ENCODE measurements at regions not wholly inside any gene's neighbourhood (a gene's known extent, or its start where the extent isn't known, plus 50 kb on each side); places are given as distances from the start of the nearest gene placed in this dataset.

GRCh38 chr18:77935342-77935741 lies 685.7 kb downstream of the GALR1 start:
- H3K4me3 ChIP-seq (ENCODE audit: low read depth in 1 of 5, low read length in 5 of 5) = no peak overlapping the region
- H3K36me3 ChIP-seq (ENCODE audit: control insufficient read depth in 5 of 5, insufficient read depth in 5 of 5, low read length in 5 of 5) = no peaks in the 10 kb centered on the region
- no peak overlapping the region for H3K9ac ChIP-seq (ENCODE audit: low read length in 5 of 5)
- H3K4me1 ChIP-seq (ENCODE audit: control insufficient read depth in 5 of 5, insufficient read depth in 5 of 5, low read length in 5 of 5) = no peaks in the 10 kb centered on the region
- H3K27ac ChIP-seq (ENCODE audit: low read depth, low read length) = no peak overlapping the region
- no peaks in the 10 kb centered on the region for H3K27me3 ChIP-seq (ENCODE audit: control insufficient read depth in 5 of 5, insufficient read depth in 4 of 5, low read length in 5 of 5)
- H3K9me3 ChIP-seq (ENCODE audit: control insufficient read depth in 5 of 5, low read length in 5 of 5) = peaks cover 0 to 6% (median 3%) of the 10 kb centered on the region in 5 donors

- H3K9ac ChIP-seq (ENCODE audit: low read length in 5 of 5) = no peak overlapping the region
- H3K4me1 ChIP-seq (ENCODE audit: control insufficient read depth in 5 of 5, insufficient read depth in 5 of 5, low read length in 5 of 5) = no peaks in the 10 kb centered on the region
- no peak overlapping the region for H3K27ac ChIP-seq (ENCODE audit: low read depth, low read length)
- no peaks in the 10 kb centered on the region for H3K36me3 ChIP-seq (ENCODE audit: control insufficient read depth in 5 of 5, insufficient read depth in 5 of 5, low read length in 5 of 5)
- no peak overlapping the region for H3K4me3 ChIP-seq (ENCODE audit: low read depth in 1 of 5, low read length in 5 of 5)
- H3K9me3 ChIP-seq (ENCODE audit: control insufficient read depth in 5 of 5, low read length in 5 of 5) = peaks cover 0 to 3% (median 0%) of the 10 kb centered on the region in 5 donors
- no peaks in the 10 kb centered on the region for H3K27me3 ChIP-seq (ENCODE audit: control insufficient read depth in 5 of 5, insufficient read depth in 4 of 5, low read length in 5 of 5)
Measured at GRCh38 chr18:77940566-77940965, 690.9 kb downstream of the GALR1 start.

GRCh38 chr18:77944533-77944932 lies 694.9 kb downstream of the GALR1 start:
- H3K9ac ChIP-seq (ENCODE audit: low read length in 5 of 5) = no peak overlapping the region
- no peaks in the 10 kb centered on the region for H3K9me3 ChIP-seq (ENCODE audit: control insufficient read depth in 5 of 5, low read length in 5 of 5)
- no peaks in the 10 kb centered on the region for H3K36me3 ChIP-seq (ENCODE audit: control insufficient read depth in 5 of 5, insufficient read depth in 5 of 5, low read length in 5 of 5)
- H3K27ac ChIP-seq (ENCODE audit: low read depth, low read length) = no peak overlapping the region
- no peak overlapping the region for H3K4me3 ChIP-seq (ENCODE audit: low read depth in 1 of 5, low read length in 5 of 5)
- no peaks in the 10 kb centered on the region for H3K27me3 ChIP-seq (ENCODE audit: control insufficient read depth in 5 of 5, insufficient read depth in 4 of 5, low read length in 5 of 5)
- H3K4me1 ChIP-seq (ENCODE audit: control insufficient read depth in 5 of 5, insufficient read depth in 5 of 5, low read length in 5 of 5) = peaks cover 0 to 4% (median 0%) of the 10 kb centered on the region in 5 donors

- peaks cover 0 to 8% (median 0%) of the 10 kb centered on the region in 5 donors for H3K27me3 ChIP-seq (ENCODE audit: control insufficient read depth in 5 of 5, insufficient read depth in 4 of 5, low read length in 5 of 5)
- H3K4me1 ChIP-seq (ENCODE audit: control insufficient read depth in 5 of 5, insufficient read depth in 5 of 5, low read length in 5 of 5) = peaks cover 0 to 4% (median 0%) of the 10 kb centered on the region in 5 donors
- H3K9me3 ChIP-seq (ENCODE audit: control insufficient read depth in 5 of 5, low read length in 5 of 5) = peaks cover 0 to 5% (median 0%) of the 10 kb centered on the region in 5 donors
Measured at GRCh38 chr18:77948567-77948966, 698.9 kb downstream of the GALR1 start.

GRCh38 chr18:77949355-77949973 lies 699.8 kb downstream of the GALR1 start:
- H3K27ac ChIP-seq (ENCODE audit: low read depth, low read length) = no peak overlapping the region
- no peak overlapping the region for H3K9ac ChIP-seq (ENCODE audit: low read length in 5 of 5)
- peaks cover 0 to 8% (median 0%) of the 10 kb centered on the region in 5 donors for H3K27me3 ChIP-seq (ENCODE audit: control insufficient read depth in 5 of 5, insufficient read depth in 4 of 5, low read length in 5 of 5)
- peaks cover 0 to 5% (median 0%) of the 10 kb centered on the region in 5 donors for H3K9me3 ChIP-seq (ENCODE audit: control insufficient read depth in 5 of 5, low read length in 5 of 5)
- peaks cover 0 to 4% (median 0%) of the 10 kb centered on the region in 5 donors for H3K4me1 ChIP-seq (ENCODE audit: control insufficient read depth in 5 of 5, insufficient read depth in 5 of 5, low read length in 5 of 5)
- no peak overlapping the region for H3K4me3 ChIP-seq (ENCODE audit: low read depth in 1 of 5, low read length in 5 of 5)
- no peaks in the 10 kb centered on the region for H3K36me3 ChIP-seq (ENCODE audit: control insufficient read depth in 5 of 5, insufficient read depth in 5 of 5, low read length in 5 of 5)

More at GRCh38 chr18:77948567-77948966, 698.9 kb downstream of the GALR1 start:
- no peak overlapping the region for H3K9ac ChIP-seq (ENCODE audit: low read length in 5 of 5)
- H3K27ac ChIP-seq (ENCODE audit: low read depth, low read length) = no peak overlapping the region
- no peak overlapping the region for H3K4me3 ChIP-seq (ENCODE audit: low read depth in 1 of 5, low read length in 5 of 5)
- H3K36me3 ChIP-seq (ENCODE audit: control insufficient read depth in 5 of 5, insufficient read depth in 5 of 5, low read length in 5 of 5) = no peaks in the 10 kb centered on the region

GRCh38 chr18:77959248-77959647 lies 709.6 kb downstream of the GALR1 start:
- Histone ChIP-seq H3K9ac (ENCODE audit: low read length in 5 of 5) (no peak overlapping the region), H3K4me3 (ENCODE audit: low read depth in 1 of 5, low read length in 5 of 5) (no peak overlapping the region), H3K4me1 (ENCODE audit: control insufficient read depth in 5 of 5, insufficient read depth in 5 of 5, low read length in 5 of 5) (no peaks in the 10 kb centered on the region), H3K36me3 (ENCODE audit: control insufficient read depth in 5 of 5, insufficient read depth in 5 of 5, low read length in 5 of 5) (no peaks in the 10 kb centered on the region), H3K27me3 (ENCODE audit: control insufficient read depth in 5 of 5, insufficient read depth in 4 of 5, low read length in 5 of 5) (no peaks in the 10 kb centered on the region), H3K27ac (ENCODE audit: low read depth, low read length) (no peak overlapping the region), H3K9me3 (ENCODE audit: control insufficient read depth in 5 of 5, low read length in 5 of 5) (no peaks in the 10 kb centered on the region)

GRCh38 chr18:77960791-77961410 lies 711.3 kb downstream of the GALR1 start:
- Histone ChIP-seq H3K27ac (ENCODE audit: low read depth, low read length) (no peak overlapping the region), H3K36me3 (ENCODE audit: control insufficient read depth in 5 of 5, insufficient read depth in 5 of 5, low read length in 5 of 5) (no peaks in the 10 kb centered on the region), H3K9ac (ENCODE audit: low read length in 5 of 5) (no peak overlapping the region), H3K27me3 (ENCODE audit: control insufficient read depth in 5 of 5, insufficient read depth in 4 of 5, low read length in 5 of 5) (no peaks in the 10 kb centered on the region), H3K9me3 (ENCODE audit: control insufficient read depth in 5 of 5, low read length in 5 of 5) (peaks cover 0 to 7% (median 3%) of the 10 kb centered on the region in 5 donors), H3K4me3 (ENCODE audit: low read depth in 1 of 5, low read length in 5 of 5) (no peak overlapping the region), H3K4me1 (ENCODE audit: control insufficient read depth in 5 of 5, insufficient read depth in 5 of 5, low read length in 5 of 5) (no peaks in the 10 kb centered on the region)

GRCh38 chr18:77967071-77967470 lies 717.4 kb downstream of the GALR1 start:
- Histone ChIP-seq H3K4me3 (ENCODE audit: low read depth in 1 of 5, low read length in 5 of 5) (no peak overlapping the region), H3K36me3 (ENCODE audit: control insufficient read depth in 5 of 5, insufficient read depth in 5 of 5, low read length in 5 of 5) (no peaks in the 10 kb centered on the region), H3K4me1 (ENCODE audit: control insufficient read depth in 5 of 5, insufficient read depth in 5 of 5, low read length in 5 of 5) (no peaks in the 10 kb centered on the region), H3K27ac (ENCODE audit: low read depth, low read length) (no peak overlapping the region), H3K27me3 (ENCODE audit: control insufficient read depth in 5 of 5, insufficient read depth in 4 of 5, low read length in 5 of 5) (peaks cover 0 to 7% (median 0%) of the 10 kb centered on the region in 5 donors), H3K9ac (ENCODE audit: low read length in 5 of 5) (no peak overlapping the region), H3K9me3 (ENCODE audit: control insufficient read depth in 5 of 5, low read length in 5 of 5) (peaks cover 0 to 11% (median 3%) of the 10 kb centered on the region in 5 donors)

GRCh38 chr18:77967791-77968190 lies 718.1 kb downstream of the GALR1 start:
- no peak overlapping the region for H3K9ac ChIP-seq (ENCODE audit: low read length in 5 of 5)
- H3K9me3 ChIP-seq (ENCODE audit: control insufficient read depth in 5 of 5, low read length in 5 of 5) = peaks cover 0 to 11% (median 3%) of the 10 kb centered on the region in 5 donors
- no peak overlapping the region for H3K27ac ChIP-seq (ENCODE audit: low read depth, low read length)
- no peak overlapping the region for H3K4me3 ChIP-seq (ENCODE audit: low read depth in 1 of 5, low read length in 5 of 5)
- peaks cover 0 to 7% (median 0%) of the 10 kb centered on the region in 5 donors for H3K27me3 ChIP-seq (ENCODE audit: control insufficient read depth in 5 of 5, insufficient read depth in 4 of 5, low read length in 5 of 5)
- no peaks in the 10 kb centered on the region for H3K4me1 ChIP-seq (ENCODE audit: control insufficient read depth in 5 of 5, insufficient read depth in 5 of 5, low read length in 5 of 5)
- no peaks in the 10 kb centered on the region for H3K36me3 ChIP-seq (ENCODE audit: control insufficient read depth in 5 of 5, insufficient read depth in 5 of 5, low read length in 5 of 5)

- Histone ChIP-seq H3K4me1 (ENCODE audit: control insufficient read depth in 5 of 5, insufficient read depth in 5 of 5, low read length in 5 of 5) (no peaks in the 10 kb centered on the region), H3K27me3 (ENCODE audit: control insufficient read depth in 5 of 5, insufficient read depth in 4 of 5, low read length in 5 of 5) (peaks cover 0 to 7% (median 0%) of the 10 kb centered on the region in 5 donors), H3K9ac (ENCODE audit: low read length in 5 of 5) (no peak overlapping the region), H3K36me3 (ENCODE audit: control insufficient read depth in 5 of 5, insufficient read depth in 5 of 5, low read length in 5 of 5) (no peaks in the 10 kb centered on the region), H3K4me3 (ENCODE audit: low read depth in 1 of 5, low read length in 5 of 5) (no peak overlapping the region), H3K27ac (ENCODE audit: low read depth, low read length) (no peak overlapping the region), H3K9me3 (ENCODE audit: control insufficient read depth in 5 of 5, low read length in 5 of 5) (peaks cover 0 to 11% (median 3%) of the 10 kb centered on the region in 5 donors)
Measured at GRCh38 chr18:77969972-77970371, 720.3 kb downstream of the GALR1 start.
